IPS-15b (cell line): ENCODE measurements at regions not wholly inside any gene's neighbourhood (a gene's known extent, or its start where the extent isn't known, plus 50 kb on each side); places are given as distances from the start of the nearest gene placed in this dataset.

Experiments
- H3K27me3 ChIP-seq: one replicate; pipeline ENCODE4 v1.6.1; 2013; ENCODE audit warnings: low read length; ENCODE audit not compliant: control insufficient read depth, insufficient read depth
- H3K36me3 ChIP-seq: one replicate; pipeline ENCODE4 v1.6.1; 2013; ENCODE audit warnings: low read length; ENCODE audit not compliant: control insufficient read depth, insufficient read depth
- H3K4me1 ChIP-seq: one replicate; pipeline ENCODE4 v1.6.1; 2013; ENCODE audit warnings: mild to moderate bottlenecking, low read length; ENCODE audit not compliant: control insufficient read depth, insufficient read depth
- H3K4me3 ChIP-seq: one replicate; pipeline ENCODE4 v1.5.1; 2013; ENCODE audit warnings: low read depth, low read length
- H3K9ac ChIP-seq: one replicate; pipeline ENCODE4 v1.6.1; 2013; ENCODE audit warnings: low read depth, mild to moderate bottlenecking, low read length
- H3K9me3 ChIP-seq: one replicate; pipeline ENCODE4 v1.6.1; 2013; ENCODE audit warnings: mild to moderate bottlenecking, low read length; ENCODE audit not compliant: control insufficient read depth, insufficient read depth

- Histone ChIP-seq H3K4me3 (no peak overlapping the region), H3K27me3 (no peaks in the 10 kb centered on the region)
Observed at GRCh38 chr6:163820745-163821458, 406.4 kb downstream of the QKI start.

GRCh38 chr6:163820171-163820570 lies 405.7 kb downstream of the QKI start:
- no peaks in the 10 kb centered on the region for H3K36me3 ChIP-seq
- H3K9me3 ChIP-seq, result no peaks in the 10 kb centered on the region
- H3K9ac ChIP-seq, result no peak overlapping the region
- H3K4me3 ChIP-seq, result no peak overlapping the region
- H3K27me3 ChIP-seq, result no peaks in the 10 kb centered on the region
- H3K4me1 ChIP-seq, result no peaks in the 10 kb centered on the region

More at GRCh38 chr6:163820745-163821458, 406.4 kb downstream of the QKI start:
- H3K4me1 ChIP-seq, result no peaks in the 10 kb centered on the region
- no peak overlapping the region for H3K9ac ChIP-seq
- H3K36me3 ChIP-seq, result no peaks in the 10 kb centered on the region
- H3K9me3 ChIP-seq, result no peaks in the 10 kb centered on the region

GRCh38 chr6:163818719-163819118 lies 404.2 kb downstream of the QKI start:
- Histone ChIP-seq H3K9me3 (no peaks in the 10 kb centered on the region), H3K4me3 (no peak overlapping the region), H3K4me1 (no peaks in the 10 kb centered on the region), H3K27me3 (no peaks in the 10 kb centered on the region), H3K36me3 (no peaks in the 10 kb centered on the region), H3K9ac (no peak overlapping the region)

GRCh38 chr6:163816441-163816840 lies 401.9 kb downstream of the QKI start:
- Histone ChIP-seq H3K4me3 (no peak overlapping the region), H3K27me3 (no peaks in the 10 kb centered on the region), H3K4me1 (no peaks in the 10 kb centered on the region), H3K9me3 (no peaks in the 10 kb centered on the region), H3K36me3 (no peaks in the 10 kb centered on the region), H3K9ac (no peak overlapping the region)

GRCh38 chr6:163815796-163816195 lies 401.3 kb downstream of the QKI start:
- H3K9ac ChIP-seq, result no peak overlapping the region
- no peaks in the 10 kb centered on the region for H3K27me3 ChIP-seq
- H3K4me3 ChIP-seq, result no peak overlapping the region
- H3K36me3 ChIP-seq, result no peaks in the 10 kb centered on the region
- no peaks in the 10 kb centered on the region for H3K9me3 ChIP-seq
- no peaks in the 10 kb centered on the region for H3K4me1 ChIP-seq

- Histone ChIP-seq H3K27me3 (no peaks in the 10 kb centered on the region), H3K9ac (no peak overlapping the region), H3K36me3 (no peaks in the 10 kb centered on the region), H3K9me3 (no peaks in the 10 kb centered on the region), H3K4me1 (no peaks in the 10 kb centered on the region), H3K4me3 (no peak overlapping the region)
Observed at GRCh38 chr6:163814494-163815364, 400.2 kb downstream of the QKI start.

- no peaks in the 10 kb centered on the region for H3K4me1 ChIP-seq
- H3K9me3 ChIP-seq, result no peaks in the 10 kb centered on the region
Observed at GRCh38 chr6:163813979-163814493, 399.5 kb downstream of the QKI start.

GRCh38 chr6:163811317-163811716 lies 396.8 kb downstream of the QKI start:
- H3K4me3 ChIP-seq, result no peak overlapping the region
- no peaks in the 10 kb centered on the region for H3K9me3 ChIP-seq
- H3K36me3 ChIP-seq, result no peaks in the 10 kb centered on the region
- no peaks in the 10 kb centered on the region for H3K4me1 ChIP-seq
- H3K9ac ChIP-seq, result no peak overlapping the region
- no peaks in the 10 kb centered on the region for H3K27me3 ChIP-seq

More at GRCh38 chr6:163813979-163814493, 399.5 kb downstream of the QKI start:
- Histone ChIP-seq H3K36me3 (no peaks in the 10 kb centered on the region), H3K27me3 (no peaks in the 10 kb centered on the region), H3K4me3 (no peak overlapping the region), H3K9ac (no peak overlapping the region)

- Histone ChIP-seq H3K9ac (no peak overlapping the region), H3K36me3 (no peaks in the 10 kb centered on the region), H3K27me3 (no peaks in the 10 kb centered on the region), H3K4me1 (no peaks in the 10 kb centered on the region), H3K9me3 (no peaks in the 10 kb centered on the region), H3K4me3 (no peak overlapping the region)
Observed at GRCh38 chr6:163809364-163809763, 394.8 kb downstream of the QKI start.

- Histone ChIP-seq H3K4me1 (no peaks in the 10 kb centered on the region), H3K9ac (no peak overlapping the region), H3K27me3 (no peaks in the 10 kb centered on the region), H3K4me3 (no peak overlapping the region), H3K9me3 (no peaks in the 10 kb centered on the region), H3K36me3 (no peaks in the 10 kb centered on the region)
Observed at GRCh38 chr6:163808871-163809270, 394.4 kb downstream of the QKI start.

- Histone ChIP-seq H3K4me1 (no peaks in the 10 kb centered on the region), H3K9me3 (no peaks in the 10 kb centered on the region), H3K4me3 (no peak overlapping the region), H3K36me3 (no peaks in the 10 kb centered on the region), H3K27me3 (no peaks in the 10 kb centered on the region), H3K9ac (no peak overlapping the region)
Observed at GRCh38 chr6:163808231-163808630, 393.7 kb downstream of the QKI start.
